Cardiac muscle cell (in vitro differentiated cells and primary cell): ENCODE measurements at regions not wholly inside any gene's neighbourhood (a gene's known extent, or its start where the extent isn't known, plus 50 kb on each side); places are given as distances from the start of the nearest gene placed in this dataset.

Experiments
- DNase-seq, 2 donors: peaks; one replicate each; pipeline versions ENCODE4 v3.0.0 to v3.0.0-alpha.2; 2010 to 2017; ENCODE audit warnings: low read depth in 1 of 2, low spot score in 1 of 2
- H3K27ac ChIP-seq: fragments of 200-600 bp; sonication (generic); 2 replicates; pipeline ENCODE4 v1.5.1; 2016
- H3K27me3 ChIP-seq: fragments of 200-600 bp; sonication (generic); 2 replicates; pipeline ENCODE4 v1.6.0; 2016; ENCODE audit warnings: control low read depth
- H3K36me3 ChIP-seq: fragments of 200-600 bp; sonication (generic); 2 replicates; pipeline ENCODE4 v1.5.1; 2016; ENCODE audit warnings: control low read depth
- H3K4me1 ChIP-seq: fragments of 200-600 bp; sonication (generic); 2 replicates; pipeline ENCODE4 v1.8.1; 2017; ENCODE audit warnings: low read depth, mild to moderate bottlenecking, mixed run types
- H3K4me3 ChIP-seq: fragments of 200-600 bp; sonication (generic); 2 replicates; pipeline ENCODE4 v1.5.1; 2016; ENCODE audit warnings: mild to moderate bottlenecking
- H3K9me3 ChIP-seq: fragments of 200-600 bp; sonication (generic); 2 replicates; pipeline ENCODE4 v1.5.1; 2017; ENCODE audit warnings: low read depth, mild to moderate bottlenecking, control low read depth
- TF ChIP-seq, protein P1 (sequence below): IDR thresholded peaks from 2 replicates; pipeline ENCODE4 v1.5.1; 2012; ENCODE audit warnings: low read depth, mild to moderate bottlenecking, low read length

- peak in 1 of 2 donors; percentile 20 for DNase-seq
- Histone ChIP-seq H3K4me3 (no peak overlapping the region), H3K36me3 (no peaks in the 10 kb centered on the region)
These were observed 165.4 kb downstream of the MYCN start for GRCh38 chr2:16105669-16106281.

DNA sequence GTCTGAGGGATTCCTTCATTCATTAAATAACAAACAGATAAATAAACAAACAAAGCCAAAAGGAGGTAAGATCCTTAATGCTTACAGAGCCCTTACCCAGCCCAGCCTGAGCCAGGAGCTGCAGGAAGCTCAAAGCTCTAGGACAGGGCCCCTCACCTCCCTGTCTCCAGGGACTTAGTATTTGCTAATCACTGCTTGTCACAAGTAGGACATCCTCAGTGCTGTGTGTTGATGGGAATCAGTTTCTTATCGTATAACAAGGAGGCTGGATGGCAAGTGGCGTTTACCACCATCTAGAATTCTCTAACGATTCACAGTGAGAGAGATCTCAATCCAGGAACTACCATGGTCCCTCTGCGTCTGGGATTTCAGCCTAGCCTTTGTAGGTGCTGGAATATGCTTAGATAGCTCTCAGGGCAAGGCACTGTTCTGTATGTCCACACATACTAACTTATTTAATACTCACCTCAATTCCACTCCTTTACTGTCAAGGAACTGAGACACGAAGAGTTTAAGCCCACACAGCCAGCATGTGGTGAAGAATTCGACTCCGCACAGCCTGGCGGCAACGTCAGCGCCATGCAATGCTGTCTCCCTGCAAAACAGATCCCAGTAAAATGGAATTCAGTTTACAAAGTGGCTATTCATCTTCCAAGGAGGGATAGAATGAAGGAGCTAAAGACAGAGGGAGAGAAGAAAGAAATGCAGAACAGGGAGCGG is 164.8 kb downstream of the MYCN start:
- DNase-seq = peak in 1 of 2 donors; percentile 13
- no peaks in the 10 kb centered on the region for H3K9me3 ChIP-seq
- no peaks in the 10 kb centered on the region for H3K36me3 ChIP-seq
- no peak overlapping the region for H3K4me3 ChIP-seq
- TF ChIP-seq, protein P1, sequence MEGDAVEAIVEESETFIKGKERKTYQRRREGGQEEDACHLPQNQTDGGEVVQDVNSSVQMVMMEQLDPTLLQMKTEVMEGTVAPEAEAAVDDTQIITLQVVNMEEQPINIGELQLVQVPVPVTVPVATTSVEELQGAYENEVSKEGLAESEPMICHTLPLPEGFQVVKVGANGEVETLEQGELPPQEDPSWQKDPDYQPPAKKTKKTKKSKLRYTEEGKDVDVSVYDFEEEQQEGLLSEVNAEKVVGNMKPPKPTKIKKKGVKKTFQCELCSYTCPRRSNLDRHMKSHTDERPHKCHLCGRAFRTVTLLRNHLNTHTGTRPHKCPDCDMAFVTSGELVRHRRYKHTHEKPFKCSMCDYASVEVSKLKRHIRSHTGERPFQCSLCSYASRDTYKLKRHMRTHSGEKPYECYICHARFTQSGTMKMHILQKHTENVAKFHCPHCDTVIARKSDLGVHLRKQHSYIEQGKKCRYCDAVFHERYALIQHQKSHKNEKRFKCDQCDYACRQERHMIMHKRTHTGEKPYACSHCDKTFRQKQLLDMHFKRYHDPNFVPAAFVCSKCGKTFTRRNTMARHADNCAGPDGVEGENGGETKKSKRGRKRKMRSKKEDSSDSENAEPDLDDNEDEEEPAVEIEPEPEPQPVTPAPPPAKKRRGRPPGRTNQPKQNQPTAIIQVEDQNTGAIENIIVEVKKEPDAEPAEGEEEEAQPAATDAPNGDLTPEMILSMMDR = no peak
- peaks cover 20% of the 10 kb centered on the region for H3K4me1 ChIP-seq
- H3K27ac ChIP-seq = peak overlapping the region; percentile 12
- no peaks in the 10 kb centered on the region for H3K27me3 ChIP-seq

More at GRCh38 chr2:16105669-16106281, 165.4 kb downstream of the MYCN start:
- TF ChIP-seq, protein P1 = no peak
- Histone ChIP-seq H3K4me1 (peaks cover 20% of the 10 kb centered on the region), H3K9me3 (no peaks in the 10 kb centered on the region), H3K27me3 (no peaks in the 10 kb centered on the region), H3K27ac (no peak overlapping the region)

GRCh38 chr2:16104315-16104948 is 164.1 kb downstream of the MYCN start:
- TF ChIP-seq, protein P1 = no peak
- Histone ChIP-seq H3K4me1 (peaks cover 20% of the 10 kb centered on the region), H3K27ac (peak overlapping the region; percentile 12), H3K36me3 (no peaks in the 10 kb centered on the region), H3K9me3 (no peaks in the 10 kb centered on the region), H3K4me3 (no peak overlapping the region), H3K27me3 (no peaks in the 10 kb centered on the region)
- no peak for DNase-seq

DNA sequence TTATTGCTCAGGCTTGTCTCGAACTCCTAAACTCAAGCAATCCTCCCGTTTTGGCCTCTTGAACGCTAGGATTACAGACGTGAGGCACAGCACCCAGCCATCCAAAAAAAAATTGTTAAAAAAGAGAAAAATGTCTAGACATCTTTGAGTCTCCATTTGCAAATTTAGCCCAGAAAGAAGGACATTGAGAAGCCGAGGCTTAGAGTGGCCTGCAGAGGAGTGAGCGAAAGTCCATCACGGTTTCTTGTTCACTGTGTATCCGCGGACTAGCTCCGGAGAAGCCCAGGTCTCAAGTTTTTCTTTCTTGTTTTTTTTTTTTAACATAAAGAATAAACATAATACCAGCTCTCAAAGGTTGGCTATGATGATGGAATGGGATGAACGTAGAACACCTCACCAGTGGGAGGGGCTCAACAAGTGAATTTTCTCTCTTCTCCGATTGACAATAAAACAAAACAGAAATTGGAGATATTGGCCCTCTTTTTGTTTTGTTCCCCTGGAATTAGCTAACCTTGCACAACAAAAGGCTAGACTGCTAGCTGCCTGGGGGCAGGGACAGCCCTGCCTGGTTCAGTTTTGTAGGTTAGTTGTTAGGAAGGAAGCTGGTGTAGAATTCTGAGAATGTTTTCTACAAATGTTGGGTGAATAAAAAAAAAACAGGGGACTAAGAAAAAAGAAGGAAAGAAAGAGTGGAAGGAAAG is 163.4 kb downstream of the MYCN start:
- Histone ChIP-seq H3K36me3 (no peaks in the 10 kb centered on the region), H3K4me3 (no peak overlapping the region), H3K9me3 (no peaks in the 10 kb centered on the region), H3K4me1 (peaks cover 20% of the 10 kb centered on the region), H3K27ac (no peak overlapping the region), H3K27me3 (no peaks in the 10 kb centered on the region)
- DNase-seq = no peak
- TF ChIP-seq, protein P1 = no peak

DNA sequence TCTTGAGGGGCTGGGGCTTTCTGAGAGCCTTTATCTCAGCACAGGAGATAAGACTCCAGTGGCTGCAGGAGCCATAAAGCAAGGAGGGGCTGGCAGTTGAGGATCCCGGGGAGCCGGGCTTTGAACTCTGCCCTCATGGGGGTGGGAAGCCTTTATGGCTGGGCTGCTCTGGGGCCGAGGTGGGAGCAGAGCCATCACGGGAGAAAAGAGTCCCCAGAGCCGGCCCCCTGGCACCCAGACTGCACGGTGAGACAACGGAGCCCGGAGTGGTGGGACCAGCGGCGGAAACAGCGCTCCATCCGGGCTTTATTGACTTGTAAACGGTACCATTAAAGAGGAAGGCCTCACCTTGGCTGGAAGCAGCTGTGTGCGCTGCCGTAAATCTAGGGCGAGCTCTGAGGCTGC is 162.6 kb downstream of the MYCN start:
- peak in 1 of 2 donors; percentile 28 for DNase-seq

More for the DNA sequence above, 162.6 kb downstream of the MYCN start:
- Histone ChIP-seq H3K4me3 (no peak overlapping the region), H3K27me3 (no peaks in the 10 kb centered on the region), H3K27ac (no peak overlapping the region), H3K36me3 (no peaks in the 10 kb centered on the region), H3K9me3 (no peaks in the 10 kb centered on the region), H3K4me1 (peaks cover 20% of the 10 kb centered on the region)
- TF ChIP-seq, protein P1 = no peak
